ENCODE measurements at regions not wholly inside any gene's neighbourhood (a gene's known extent, or its start where the extent isn't known, plus 50 kb on each side); places are given as distances from the start of the nearest gene placed in this dataset.

- TF ChIP-seq CTCF (conservative IDR thresholded peaks at IDR 0.05; ENCODE audit: low read length) (no peak), EZH2phosphoT487 (IDR thresholded peaks at IDR 0.05; ENCODE audit: borderline replicate concordance, low read depth, low read length) (no peak)
Measured at GRCh38 chr6:56724455-56724854, 81.8 kb upstream of the DST start.

Measured in OCI-LY7 (cell line).